Testis (tissue), 2 donors: ENCODE measurements at regions not wholly inside any gene's neighbourhood (a gene's known extent, or its start where the extent isn't known, plus 50 kb on each side); places are given as distances from the start of the nearest gene placed in this dataset.

Experiments
- POLR2A ChIP-seq: fragments of 450-650 bp; IDR thresholded peaks from one replicate; pipeline ENCODE4 v1.6.1; 2017; ENCODE audit warnings: antibody characterized with exemption, mild to moderate bottlenecking, moderate library complexity
- TF ChIP-seq, protein P1 (sequence below), 3 experiments: fragments of 450-650 bp in 2 of 3; fragments of 200-600 bp in 1 of 3; sonication (generic) in 1 of 3; IDR thresholded peaks; one replicate each; pipeline ENCODE4 v1.5.1; 2016 to 2019; ENCODE audit warnings: antibody characterized with exemption in 3 of 3, mild to moderate bottlenecking in 2 of 3, moderate library complexity in 1 of 3

DNA sequence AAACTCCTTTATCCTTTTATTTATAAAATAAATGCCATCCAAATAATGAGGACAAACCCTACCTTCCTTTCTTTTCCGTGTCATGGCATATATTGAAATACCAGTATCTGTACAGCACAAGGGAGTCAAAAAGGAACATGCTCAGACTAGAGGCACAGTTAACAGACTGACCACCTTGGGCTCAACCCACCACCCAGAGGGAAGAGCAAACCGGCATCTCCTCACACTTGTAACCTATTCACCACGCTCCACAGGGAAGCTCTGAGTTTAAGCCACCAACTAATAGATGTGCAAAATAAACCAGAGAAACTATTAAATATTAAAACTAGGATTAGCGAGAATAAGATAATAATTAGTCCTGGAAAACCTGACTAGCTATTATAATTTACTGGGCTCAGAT is 112.7 kb downstream of the SIPA1L2 start:
- TF ChIP-seq, protein P1, sequence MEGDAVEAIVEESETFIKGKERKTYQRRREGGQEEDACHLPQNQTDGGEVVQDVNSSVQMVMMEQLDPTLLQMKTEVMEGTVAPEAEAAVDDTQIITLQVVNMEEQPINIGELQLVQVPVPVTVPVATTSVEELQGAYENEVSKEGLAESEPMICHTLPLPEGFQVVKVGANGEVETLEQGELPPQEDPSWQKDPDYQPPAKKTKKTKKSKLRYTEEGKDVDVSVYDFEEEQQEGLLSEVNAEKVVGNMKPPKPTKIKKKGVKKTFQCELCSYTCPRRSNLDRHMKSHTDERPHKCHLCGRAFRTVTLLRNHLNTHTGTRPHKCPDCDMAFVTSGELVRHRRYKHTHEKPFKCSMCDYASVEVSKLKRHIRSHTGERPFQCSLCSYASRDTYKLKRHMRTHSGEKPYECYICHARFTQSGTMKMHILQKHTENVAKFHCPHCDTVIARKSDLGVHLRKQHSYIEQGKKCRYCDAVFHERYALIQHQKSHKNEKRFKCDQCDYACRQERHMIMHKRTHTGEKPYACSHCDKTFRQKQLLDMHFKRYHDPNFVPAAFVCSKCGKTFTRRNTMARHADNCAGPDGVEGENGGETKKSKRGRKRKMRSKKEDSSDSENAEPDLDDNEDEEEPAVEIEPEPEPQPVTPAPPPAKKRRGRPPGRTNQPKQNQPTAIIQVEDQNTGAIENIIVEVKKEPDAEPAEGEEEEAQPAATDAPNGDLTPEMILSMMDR (IDR thresholded peaks at IDR 0.05): no peak
- TF ChIP-seq POLR2A: no peak
